Gastrocnemius medialis (tissue), 4 donors: ENCODE measurements at regions not wholly inside any gene's neighbourhood (a gene's known extent, or its start where the extent isn't known, plus 50 kb on each side); places are given as distances from the start of the nearest gene placed in this dataset.

Experiments used
- ATAC-seq, 2 donors: fragments of 150-250 bp; one replicate each; pipeline ENCODE4 v1.9.1; 2016
- DNase-seq, 2 donors: peaks; one replicate each; pipeline ENCODE4 v3.0.0-alpha.2; 2019
- H3K27ac ChIP-seq, 4 donors: fragments of 200-600 bp; sonication (generic); 1 replicate in 1 of 4; 2 replicates in 3 of 4; pipeline ENCODE4 v1.5.1; 2016 to 2018; ENCODE audit warnings: mild to moderate bottlenecking in 2 of 4, moderate library complexity in 1 of 4
- H3K27me3 ChIP-seq, 3 donors: fragments of 200-600 bp; sonication (generic) in 2 of 3; 1 replicate in 1 of 3; 2 replicates in 2 of 3; pipeline versions ENCODE4 v1.5.1 to v1.6.0; 2016 to 2019; ENCODE audit warnings: mild to moderate bottlenecking in 1 of 3, moderate library complexity in 1 of 3
- H3K36me3 ChIP-seq, 2 donors: fragments of 200-600 bp; sonication (generic) in 1 of 2; one replicate each; pipeline ENCODE4 v1.5.1; 2017 to 2018
- H3K4me1 ChIP-seq, 2 donors: fragments of 200-600 bp; sonication (generic) in 1 of 2; one replicate each; pipeline ENCODE4 v1.5.1; 2016 to 2017; ENCODE audit warnings: mild to moderate bottlenecking in 2 of 2
- H3K4me3 ChIP-seq, 4 donors: fragments of 200-600 bp; sonication (generic) in 3 of 4; 1 replicate in 1 of 4; 2 replicates in 3 of 4; pipeline ENCODE4 v1.5.1; 2016 to 2019; ENCODE audit warnings: mild to moderate bottlenecking in 2 of 4
- H3K9me3 ChIP-seq, 3 donors: fragments of 200-600 bp; sonication (generic) in 2 of 3; 1 replicate in 1 of 3; 2 replicates in 2 of 3; pipeline ENCODE4 v1.5.1; 2016 to 2019
- POLR2A ChIP-seq, 2 donors: fragments of 450-650 bp; IDR thresholded peaks; one replicate each; pipeline ENCODE4 v1.6.1; 2017; ENCODE audit warnings: antibody characterized with exemption in 2 of 2, mild to moderate bottlenecking in 2 of 2, moderate library complexity in 2 of 2
- in situ Hi-C, 4 donors: fragments of 200-750 bp; cut with MboI; loops; one replicate each; pipeline versions ENCODE4 v1.15.0 to v1.8.0; 2017; ENCODE audit warnings: low sequenced_read_pairs in 4 of 4
- intact Hi-C: fragments of 100-400 bp; cut with DNase I; formaldehyde crosslinking; loops from one replicate; pipeline ENCODE4 v1.15.1; 2023; ENCODE audit warnings: low total_unique reads
- TF ChIP-seq, protein P1 (sequence below), 5 experiments: fragments of 450-650 bp in 3 of 5; fragments of 200-600 bp in 2 of 5; sonication (generic) in 2 of 5; IDR thresholded peaks in 4 of 5; conservative IDR thresholded peaks in 1 of 5; 1 replicate in 4 of 5; 2 replicates in 1 of 5; pipeline ENCODE4 v1.5.1; 2016 to 2019; ENCODE audit warnings: antibody characterized with exemption in 5 of 5, mild to moderate bottlenecking in 3 of 5, moderate library complexity in 3 of 5

DNA sequence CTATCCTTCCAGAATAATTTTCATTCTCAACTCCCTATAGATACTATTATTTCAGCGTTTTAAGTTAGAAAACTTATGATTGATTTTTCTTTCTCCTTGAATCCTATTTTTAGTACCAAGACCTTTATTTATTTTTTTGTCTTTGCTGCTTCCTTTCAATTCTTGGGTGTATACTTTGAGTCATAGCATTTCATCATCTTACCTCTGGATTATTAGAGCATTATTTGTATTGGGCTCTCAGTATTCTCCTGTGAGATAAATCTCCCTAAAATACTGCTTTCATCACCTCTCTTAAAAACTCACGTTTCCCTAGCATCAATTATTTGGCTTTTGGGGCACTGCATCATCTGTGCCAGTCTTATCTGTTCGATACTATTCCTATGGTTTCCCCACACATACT lies 222.8 kb downstream of the POSTN start:
- ATAC-seq = no peak

DNA sequence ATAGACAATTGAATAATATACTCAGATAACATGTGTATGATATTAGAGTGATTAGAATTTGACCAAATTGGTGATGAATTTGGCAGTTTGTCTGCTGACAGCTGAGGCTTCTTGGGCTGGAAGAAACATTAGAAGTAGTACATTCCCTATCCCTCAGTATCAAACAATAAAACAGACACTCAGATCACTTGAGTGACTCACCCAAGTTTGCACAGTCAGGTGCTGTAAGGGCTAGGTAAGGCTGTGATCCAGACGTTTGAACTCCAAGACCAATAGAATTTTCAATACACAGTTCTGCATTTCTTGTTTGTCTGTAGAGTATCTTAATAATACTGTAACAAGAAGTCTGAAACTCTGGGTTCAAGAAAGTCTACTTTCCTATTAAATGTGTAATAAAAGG lies 223.5 kb downstream of the POSTN start:
- in situ Hi-C loops = no loop called here
- no peak for TF ChIP-seq POLR2A (IDR thresholded peaks at IDR 0.05)
- TF ChIP-seq, protein P1, sequence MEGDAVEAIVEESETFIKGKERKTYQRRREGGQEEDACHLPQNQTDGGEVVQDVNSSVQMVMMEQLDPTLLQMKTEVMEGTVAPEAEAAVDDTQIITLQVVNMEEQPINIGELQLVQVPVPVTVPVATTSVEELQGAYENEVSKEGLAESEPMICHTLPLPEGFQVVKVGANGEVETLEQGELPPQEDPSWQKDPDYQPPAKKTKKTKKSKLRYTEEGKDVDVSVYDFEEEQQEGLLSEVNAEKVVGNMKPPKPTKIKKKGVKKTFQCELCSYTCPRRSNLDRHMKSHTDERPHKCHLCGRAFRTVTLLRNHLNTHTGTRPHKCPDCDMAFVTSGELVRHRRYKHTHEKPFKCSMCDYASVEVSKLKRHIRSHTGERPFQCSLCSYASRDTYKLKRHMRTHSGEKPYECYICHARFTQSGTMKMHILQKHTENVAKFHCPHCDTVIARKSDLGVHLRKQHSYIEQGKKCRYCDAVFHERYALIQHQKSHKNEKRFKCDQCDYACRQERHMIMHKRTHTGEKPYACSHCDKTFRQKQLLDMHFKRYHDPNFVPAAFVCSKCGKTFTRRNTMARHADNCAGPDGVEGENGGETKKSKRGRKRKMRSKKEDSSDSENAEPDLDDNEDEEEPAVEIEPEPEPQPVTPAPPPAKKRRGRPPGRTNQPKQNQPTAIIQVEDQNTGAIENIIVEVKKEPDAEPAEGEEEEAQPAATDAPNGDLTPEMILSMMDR (IDR thresholded peaks at IDR 0.05 in 4 of 5, conservative IDR thresholded peaks at IDR 0.05 in 1 of 5) = no peak
- no peak for DNase-seq

More for the DNA sequence above, 222.8 kb downstream of the POSTN start:
- Histone ChIP-seq H3K4me1 (no peaks in the 10 kb centered on the region), H3K4me3 (no peak overlapping the region), H3K36me3 (no peaks in the 10 kb centered on the region), H3K9me3 (no peaks in the 10 kb centered on the region), H3K27me3 (no peaks in the 10 kb centered on the region), H3K27ac (no peak overlapping the region)
- TF ChIP-seq POLR2A (IDR thresholded peaks at IDR 0.05) = no peak
- TF ChIP-seq, protein P1 (IDR thresholded peaks at IDR 0.05 in 4 of 5, conservative IDR thresholded peaks at IDR 0.05 in 1 of 5) = no peak
- in situ Hi-C loops = no loop called here
- DNase-seq = no peak
- intact Hi-C loops = no loop called here

DNA sequence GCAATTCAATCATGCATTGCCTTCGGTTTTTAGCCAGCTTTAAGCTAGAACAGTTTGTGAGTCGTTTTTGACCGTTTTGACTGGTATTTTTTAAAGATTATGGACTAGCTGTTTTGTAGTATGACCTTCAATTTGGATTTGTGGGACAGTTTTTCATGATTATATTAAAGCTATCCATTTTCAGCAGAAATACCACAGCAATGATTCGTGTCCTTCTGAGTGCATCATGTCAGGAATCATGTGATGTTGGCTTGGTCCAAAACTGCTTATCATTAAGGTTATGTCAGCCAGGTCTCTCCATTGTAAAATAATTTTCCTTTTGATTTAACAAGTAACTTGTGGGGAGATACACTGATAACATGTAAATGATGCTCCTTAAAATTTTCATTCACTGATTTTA lies 229.0 kb downstream of the POSTN start:
- ATAC-seq = no peak
- no peaks in the 10 kb centered on the region for H3K9me3 ChIP-seq
- in situ Hi-C loops = no loop called here
- intact Hi-C loops = no loop called here
- DNase-seq = no peak
- no peak overlapping the region for H3K27ac ChIP-seq
- H3K4me1 ChIP-seq = no peaks in the 10 kb centered on the region
- TF ChIP-seq, protein P1 (IDR thresholded peaks at IDR 0.05 in 4 of 5, conservative IDR thresholded peaks at IDR 0.05 in 1 of 5) = no peak
- TF ChIP-seq POLR2A (IDR thresholded peaks at IDR 0.05) = no peak
- H3K4me3 ChIP-seq = no peak overlapping the region
- H3K36me3 ChIP-seq = no peaks in the 10 kb centered on the region
- no peaks in the 10 kb centered on the region for H3K27me3 ChIP-seq

More for the DNA sequence above, 223.5 kb downstream of the POSTN start:
- intact Hi-C loops = no loop called here
- Histone ChIP-seq H3K27me3 (no peaks in the 10 kb centered on the region), H3K4me3 (no peak overlapping the region), H3K4me1 (no peaks in the 10 kb centered on the region), H3K36me3 (no peaks in the 10 kb centered on the region), H3K27ac (no peak overlapping the region), H3K9me3 (no peaks in the 10 kb centered on the region)
- no peak for ATAC-seq

DNA sequence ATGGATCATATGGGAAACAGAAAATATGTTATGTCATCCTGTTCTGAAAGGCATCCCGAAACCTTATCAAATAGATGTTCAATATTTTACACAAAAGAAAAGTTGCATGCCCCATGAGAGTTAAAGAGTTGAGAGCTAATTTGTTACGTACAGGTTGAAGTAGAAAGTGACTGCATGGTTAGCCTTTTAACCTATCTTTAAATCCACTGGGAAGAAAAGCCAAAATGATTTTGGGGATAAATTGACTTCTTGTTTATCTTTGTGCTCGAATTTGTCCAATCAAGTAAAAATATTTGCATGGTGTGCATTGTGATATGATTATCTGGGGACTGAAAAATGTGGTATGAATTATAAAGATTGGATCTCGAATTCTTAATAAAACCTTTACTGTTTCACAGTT lies 230.1 kb downstream of the POSTN start:
- Histone ChIP-seq H3K36me3 (no peaks in the 10 kb centered on the region), H3K4me3 (no peak overlapping the region), H3K27me3 (no peaks in the 10 kb centered on the region), H3K27ac (no peak overlapping the region), H3K4me1 (no peaks in the 10 kb centered on the region), H3K9me3 (no peaks in the 10 kb centered on the region)
- no peak for TF ChIP-seq POLR2A (IDR thresholded peaks at IDR 0.05)
- TF ChIP-seq, protein P1 (IDR thresholded peaks at IDR 0.05 in 4 of 5, conservative IDR thresholded peaks at IDR 0.05 in 1 of 5) = no peak
- in situ Hi-C loops = no loop called here
- no peak for DNase-seq
- ATAC-seq = no peak
- intact Hi-C loops = no loop called here

DNA sequence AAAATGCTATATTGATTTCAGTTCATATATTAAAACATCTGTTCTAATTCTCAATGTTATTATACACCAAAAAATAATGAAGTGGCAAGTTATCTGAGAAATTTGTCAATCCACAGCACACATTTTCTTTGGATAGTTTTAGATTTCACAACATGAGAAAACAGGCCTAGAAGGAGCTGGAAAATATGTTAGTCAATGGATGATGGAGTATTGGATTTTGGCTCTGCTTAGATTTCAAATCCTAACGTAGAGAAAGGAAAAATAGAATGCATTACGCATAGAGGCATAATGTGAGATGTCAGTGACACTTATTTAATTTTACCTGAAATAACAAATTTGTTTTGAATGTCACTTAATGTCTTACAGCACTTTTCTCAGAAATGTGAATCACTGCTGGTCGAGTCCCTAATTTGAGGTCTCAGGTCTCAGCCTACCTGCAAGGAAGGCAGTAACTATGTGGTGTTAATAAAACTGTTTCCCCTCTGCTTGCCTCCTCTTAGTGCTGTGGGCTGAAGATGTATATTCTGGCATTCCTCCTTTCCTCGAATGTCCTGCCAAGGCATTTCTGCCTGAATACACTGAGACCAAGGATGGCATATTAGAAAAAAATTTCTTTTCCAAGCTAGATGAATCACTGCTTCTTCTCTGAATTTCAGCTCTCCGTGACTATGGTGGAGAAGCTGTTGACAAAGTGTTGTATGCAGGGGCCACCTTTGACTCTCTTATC lies 232.4 kb downstream of the POSTN start:
- Histone ChIP-seq H3K27ac (no peak overlapping the region), H3K27me3 (no peaks in the 10 kb centered on the region), H3K4me3 (no peak overlapping the region), H3K4me1 (no peaks in the 10 kb centered on the region), H3K36me3 (no peaks in the 10 kb centered on the region), H3K9me3 (no peaks in the 10 kb centered on the region)
- TF ChIP-seq, protein P1 (IDR thresholded peaks at IDR 0.05 in 4 of 5, conservative IDR thresholded peaks at IDR 0.05 in 1 of 5) = no peak
- no peak for TF ChIP-seq POLR2A (IDR thresholded peaks at IDR 0.05)
- intact Hi-C loops (no loop called here), in situ Hi-C loops (no loop called here)
- no peak for DNase-seq
- ATAC-seq = no peak
